ENCODE measurements at regions not wholly inside any gene's neighbourhood (a gene's known extent, or its start where the extent isn't known, plus 50 kb on each side); places are given as distances from the start of the nearest gene placed in this dataset.

GRCh38 chr6:163943607-163944385 lies 529.3 kb downstream of the QKI start:
- TF ChIP-seq CTCF (IDR thresholded peaks at IDR 0.05): no peak
- TF ChIP-seq POLR2AphosphoS5 (IDR thresholded peaks at IDR 0.05): no peak
- no peak for TF ChIP-seq POLR2A (IDR thresholded peaks at IDR 0.05)
